OCI-LY1 (cell line): ENCODE measurements at regions not wholly inside any gene's neighbourhood (a gene's known extent, or its start where the extent isn't known, plus 50 kb on each side); places are given as distances from the start of the nearest gene placed in this dataset.
"Not testable (repeated sequence)": the region's sequence is repeated elsewhere in the genome, so short reads cannot be mapped to it uniquely, and the experiment has no call there.

Source experiments
- H2AFZ ChIP-seq: fragments of 200-600 bp; sonication (generic), shearing (Covaris generic); 2 replicates; pipeline ENCODE4 v1.6.0; 2014; ENCODE audit warnings: antibody characterized with exemption, mild to moderate bottlenecking, low read length
- H3F3A ChIP-seq: fragments of 200-600 bp; sonication (generic), shearing (Covaris generic); 2 replicates; pipeline ENCODE4 v1.6.0; 2014; ENCODE audit warnings: mild to moderate bottlenecking, antibody characterized with exemption, low read length, moderate library complexity; ENCODE audit not compliant: insufficient read depth
- H3K27ac ChIP-seq: fragments of 200-600 bp; sonication (generic); 2 replicates; pipeline ENCODE4 v1.5.1; 2014; ENCODE audit warnings: low read length, mixed run types, mild to moderate bottlenecking, low read depth; ENCODE audit not compliant: poor library complexity, severe bottlenecking
- H3K27me3 ChIP-seq: fragments of 200-600 bp; sonication (generic); 2 replicates; pipeline ENCODE4 v1.6.0; 2014; ENCODE audit warnings: antibody characterized with exemption, mild to moderate bottlenecking, low read length, moderate library complexity; ENCODE audit not compliant: insufficient read depth
- H3K36me3 ChIP-seq: fragments of 200-600 bp; sonication (generic); 2 replicates; pipeline ENCODE4 v1.6.1; 2014; ENCODE audit warnings: mild to moderate bottlenecking, antibody characterized with exemption, low read length, moderate library complexity, mixed read lengths; ENCODE audit not compliant: insufficient read depth
- H3K4me1 ChIP-seq: fragments of 200-600 bp; sonication (generic); 2 replicates; pipeline ENCODE4 v1.5.1; 2014; ENCODE audit warnings: mild to moderate bottlenecking, low read length, moderate library complexity; ENCODE audit not compliant: insufficient read depth, severe bottlenecking
- H3K4me2 ChIP-seq: fragments of 200-600 bp; sonication (generic), shearing (Covaris generic); 2 replicates; pipeline ENCODE4 v1.6.1; 2014; ENCODE audit warnings: low read length
- H3K4me3 ChIP-seq: fragments of 200-600 bp; sonication (generic); 2 replicates; pipeline ENCODE4 v1.5.1; 2014; ENCODE audit warnings: low read length, low read depth, mild to moderate bottlenecking, mixed read lengths; ENCODE audit not compliant: poor library complexity, severe bottlenecking
- H3K79me2 ChIP-seq: fragments of 200-600 bp; shearing (Covaris generic); 2 replicates; pipeline ENCODE4 v1.6.1; 2016; ENCODE audit warnings: mixed run types, low read length, mixed read lengths; ENCODE audit not compliant: insufficient read depth
- H3K9ac ChIP-seq: fragments of 200-600 bp; sonication (generic), shearing (Covaris generic); 2 replicates; pipeline ENCODE4 v1.6.1; 2014; ENCODE audit warnings: mild to moderate bottlenecking, low read length, mixed read lengths
- H3K9me2 ChIP-seq: fragments of 200-600 bp; sonication (generic), shearing (Covaris generic); 2 replicates; pipeline ENCODE4 v1.6.1; 2014; ENCODE audit warnings: low read depth, mild to moderate bottlenecking, low read length, mixed read lengths
- H3K9me3 ChIP-seq: fragments of 200-600 bp; shearing (Covaris generic); 2 replicates; pipeline ENCODE4 v1.6.1; 2014; ENCODE audit warnings: low read length, mixed read lengths
- H4K20me1 ChIP-seq: fragments of 200-600 bp; sonication (generic), shearing (Covaris generic); 2 replicates; pipeline ENCODE4 v1.6.0; 2016; ENCODE audit warnings: mild to moderate bottlenecking, low read length; ENCODE audit not compliant: insufficient read depth
- CTCF ChIP-seq: fragments of 200-600 bp; sonication (generic), shearing (Covaris generic); IDR thresholded peaks from 2 replicates; pipeline ENCODE4 v1.5.1; 2017; ENCODE audit warnings: mild to moderate bottlenecking, antibody characterized with exemption, low read length, moderate library complexity, mixed read lengths
- EZH2 ChIP-seq: fragments of 200-600 bp; sonication (generic), shearing (Covaris generic); IDR thresholded peaks from 2 replicates; pipeline ENCODE4 v1.8.0; 2017; ENCODE audit warnings: borderline replicate concordance, mixed run types, mild to moderate bottlenecking, antibody characterized with exemption, low read length, moderate library complexity, mixed read lengths

DNA sequence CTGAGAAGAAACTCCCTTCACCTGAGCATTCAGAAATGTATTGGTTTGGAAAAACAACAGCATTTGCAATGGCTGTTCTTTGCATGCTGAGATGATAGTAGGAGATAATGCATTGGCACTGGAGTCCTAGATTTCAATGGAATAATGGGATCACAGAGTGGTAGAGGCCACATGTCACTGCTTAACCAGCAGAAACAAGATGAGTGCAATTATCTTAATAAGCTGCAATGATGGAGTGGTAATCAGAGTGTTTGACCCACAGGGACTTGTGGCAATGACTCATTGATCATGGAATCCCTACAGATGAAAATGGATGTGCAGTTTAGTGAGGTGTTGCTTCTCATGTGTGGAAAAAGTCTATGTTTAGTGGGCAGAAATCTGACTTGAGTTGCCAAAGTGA is 218.8 kb upstream of the ZEB2 start:
- peaks cover 8% of the 10 kb centered on the region; the same call in 1 of the 2 replicates for H3K9me3 ChIP-seq
- H3K79me2 ChIP-seq, result no peaks in the 10 kb centered on the region
- H3K27ac ChIP-seq, result no peak overlapping the region
- H3F3A ChIP-seq, result no peaks in the 10 kb centered on the region
- no peak overlapping the region for H3K4me2 ChIP-seq
- TF ChIP-seq CTCF, result no peak
- TF ChIP-seq EZH2, result no peak
- H3K9ac ChIP-seq, result no peak overlapping the region
- H3K27me3 ChIP-seq, result no peaks in the 10 kb centered on the region
- no peaks in the 10 kb centered on the region for H4K20me1 ChIP-seq
- H3K4me1 ChIP-seq, result no peaks in the 10 kb centered on the region
- H3K9me2 ChIP-seq, result no peaks in the 10 kb centered on the region
- no peak overlapping the region for H3K4me3 ChIP-seq
- no peaks in the 10 kb centered on the region for H3K36me3 ChIP-seq
- no peak overlapping the region for H2AFZ ChIP-seq

DNA sequence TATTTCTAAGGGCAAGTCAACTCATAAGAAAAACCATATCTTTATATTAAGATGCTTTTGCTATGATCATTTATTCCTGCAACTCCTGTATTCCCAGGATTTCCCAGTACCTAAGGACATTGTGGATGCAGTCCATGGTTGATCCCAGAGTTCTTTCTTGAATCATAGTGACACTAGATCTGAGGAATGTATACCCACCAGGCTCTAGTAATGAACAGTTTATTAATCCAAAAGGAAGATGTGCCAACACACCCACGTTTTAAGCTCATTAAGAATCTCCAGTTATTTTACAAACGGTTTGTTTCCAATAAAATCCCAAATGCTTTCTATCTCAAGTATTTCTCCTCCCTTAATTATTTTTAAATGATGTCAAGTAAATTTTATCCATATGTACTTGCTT is 210.8 kb upstream of the ZEB2 start:
- no peaks in the 10 kb centered on the region for H3F3A ChIP-seq
- peaks cover 21% of the 10 kb centered on the region for H3K4me1 ChIP-seq
- H3K9me3 ChIP-seq, result peaks cover 8% of the 10 kb centered on the region; the same call in 1 of the 2 replicates
- no peak overlapping the region for H3K4me3 ChIP-seq
- H3K27ac ChIP-seq, result no peak overlapping the region
- H3K9ac ChIP-seq, result no peak overlapping the region
- H3K4me2 ChIP-seq, result no peak overlapping the region
- H3K36me3 ChIP-seq, result no peaks in the 10 kb centered on the region
- H3K9me2 ChIP-seq, result no peaks in the 10 kb centered on the region
- no peak for TF ChIP-seq CTCF
- no peak for TF ChIP-seq EZH2
- no peaks in the 10 kb centered on the region for H3K79me2 ChIP-seq
- no peaks in the 10 kb centered on the region for H3K27me3 ChIP-seq
- H4K20me1 ChIP-seq, result no peaks in the 10 kb centered on the region
- no peak overlapping the region for H2AFZ ChIP-seq

DNA sequence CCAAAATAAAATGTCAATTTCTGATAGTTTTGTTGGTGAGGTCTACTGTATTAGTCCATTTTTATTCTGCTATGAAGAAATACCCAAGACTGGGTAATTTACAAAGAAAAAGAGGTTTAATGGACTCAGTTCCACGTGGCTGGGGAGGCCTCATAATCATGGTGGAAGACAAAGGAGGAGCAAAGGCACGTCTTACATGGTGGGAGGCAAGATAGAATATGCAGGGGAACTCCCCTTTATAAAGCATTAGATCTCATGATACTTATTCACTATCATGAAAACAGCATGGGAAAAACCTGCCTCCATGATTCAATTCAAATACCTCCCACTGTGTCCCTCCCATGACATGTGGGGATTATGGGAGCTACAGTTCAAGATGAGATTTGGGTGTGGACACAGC is 204.5 kb upstream of the ZEB2 start:
- not testable (repeated sequence) for H3F3A ChIP-seq, H3K9me2 ChIP-seq, H3K9ac ChIP-seq, H3K36me3 ChIP-seq, H3K79me2 ChIP-seq, H3K4me2 ChIP-seq, H3K4me3 ChIP-seq, H4K20me1 ChIP-seq, H3K27me3 ChIP-seq, H2AFZ ChIP-seq, H3K27ac ChIP-seq, H3K9me3 ChIP-seq
- peaks cover 21% of the 10 kb centered on the region for H3K4me1 ChIP-seq

GRCh38 chr2:144718376-144718775 is 198.5 kb upstream of the ZEB2 start:
- H3K36me3 ChIP-seq, result no peaks in the 10 kb centered on the region

More at GRCh38 chr2:144718376-144718775, 198.5 kb upstream of the ZEB2 start:
- Histone ChIP-seq H3K27ac (no peak overlapping the region), H3K4me1 (peaks cover 10% of the 10 kb centered on the region), H3K4me3 (no peak overlapping the region), H3F3A (no peaks in the 10 kb centered on the region), H3K79me2 (no peaks in the 10 kb centered on the region), H4K20me1 (no peaks in the 10 kb centered on the region), H3K9me3 (peaks cover 10% of the 10 kb centered on the region), H3K9ac (no peak overlapping the region), H3K4me2 (no peak overlapping the region), H2AFZ (no peak overlapping the region), H3K27me3 (no peaks in the 10 kb centered on the region), H3K9me2 (no peaks in the 10 kb centered on the region)
- no peak for TF ChIP-seq EZH2
- no peak for TF ChIP-seq CTCF
